Activated CD8-positive, alpha-beta T cell treated with anti-CD3 and anti-CD28 coated beads, Interleukin-2, amount 10 ng/mL, durations not matched to agents 7 days and 5 days (primary cell): ENCODE measurements at regions not wholly inside any gene's neighbourhood (a gene's known extent, or its start where the extent isn't known, plus 50 kb on each side); places are given as distances from the start of the nearest gene placed in this dataset.

ENCODE experiments used
- ATAC-seq: fragments of 150-1000 bp; cut with Tn5 transposase; one replicate; pipeline ENCODE4 v1.10.0; 2021; ENCODE audit warnings: moderate library complexity
- CTCF ChIA-PET: fragments of 350-600 bp; sonication (Branson Sonifier 250); formaldehyde crosslinking; loops from one replicate; lab custom pipeline; 2021; ENCODE audit warnings: antibody characterized with exemption; lab: Charles Lee
- POLR2A ChIA-PET: fragments of 350-600 bp; sonication (Branson Sonifier 250); formaldehyde crosslinking; loops from one replicate; lab custom pipeline; 2021; ENCODE audit warnings: antibody characterized with exemption; lab: Charles Lee
- DNase-seq: peaks from one replicate; pipeline ENCODE4 v3.0.0-alpha.2; 2020
- H3K27ac Mint-ChIP-seq: one replicate; pipeline ENCODE4 v1.8.0; 2021; ENCODE audit warnings: mild to moderate bottlenecking, mixed read lengths
- H3K27me3 Mint-ChIP-seq: one replicate; pipeline ENCODE4 v1.8.0; 2021; ENCODE audit warnings: low read depth, mixed read lengths
- H3K36me3 Mint-ChIP-seq: one replicate; pipeline ENCODE4 v1.8.0; 2021; ENCODE audit warnings: low read depth, mixed read lengths
- H3K4me1 Mint-ChIP-seq: one replicate; pipeline ENCODE4 v1.8.0; 2021; ENCODE audit warnings: low read depth, mixed read lengths
- H3K4me3 Mint-ChIP-seq: one replicate; pipeline ENCODE4 v1.8.0; 2021; ENCODE audit warnings: mild to moderate bottlenecking, mixed read lengths
- H3K9me3 Mint-ChIP-seq: one replicate; pipeline ENCODE4 v1.8.0; 2022; ENCODE audit warnings: mixed read lengths; ENCODE audit not compliant: insufficient read depth

GRCh38 chr4:35695421-35695820 lies 548.9 kb downstream of the ARAP2 start:
- Mint-ChIP-seq H3K4me3 (no peak overlapping the region), H3K4me1 (no peaks in the 10 kb centered on the region), H3K27me3 (no peaks in the 10 kb centered on the region), H3K27ac (no peak overlapping the region), H3K9me3 (no peaks in the 10 kb centered on the region), H3K36me3 (no peaks in the 10 kb centered on the region)
- ChIA-PET CTCF (no interaction called here), POLR2A (no interaction called here)
- DNase-seq (no peak), ATAC-seq (no peak)

- Mint-ChIP-seq H3K9me3 (no peaks in the 10 kb centered on the region), H3K36me3 (no peaks in the 10 kb centered on the region), H3K27ac (no peak overlapping the region), H3K4me3 (no peak overlapping the region), H3K27me3 (no peaks in the 10 kb centered on the region), H3K4me1 (no peaks in the 10 kb centered on the region)
- DNase-seq (no peak), ATAC-seq (no peak)
- ChIA-PET POLR2A (no interaction called here), CTCF (no interaction called here)
Measured at GRCh38 chr4:35697210-35697736, 547.0 kb downstream of the ARAP2 start.

- ATAC-seq (no peak), DNase-seq (no peak)
- Mint-ChIP-seq H3K27me3 (no peaks in the 10 kb centered on the region), H3K27ac (no peak overlapping the region), H3K9me3 (no peaks in the 10 kb centered on the region), H3K4me3 (no peak overlapping the region), H3K36me3 (no peaks in the 10 kb centered on the region), H3K4me1 (no peaks in the 10 kb centered on the region)
- ChIA-PET POLR2A (no interaction called here), CTCF (no interaction called here)
Measured at GRCh38 chr4:35700663-35701062, 543.7 kb downstream of the ARAP2 start.

GRCh38 chr4:35709080-35709479 lies 535.2 kb downstream of the ARAP2 start:
- H3K36me3 Mint-ChIP-seq: no peaks in the 10 kb centered on the region
- H3K9me3 Mint-ChIP-seq: peaks cover 8% of the 10 kb centered on the region
- CTCF ChIA-PET: no interaction called here
- no peak overlapping the region for H3K27ac Mint-ChIP-seq
- POLR2A ChIA-PET: no interaction called here
- no peak for DNase-seq
- no peaks in the 10 kb centered on the region for H3K4me1 Mint-ChIP-seq
- no peak for ATAC-seq
- H3K27me3 Mint-ChIP-seq: no peaks in the 10 kb centered on the region
- H3K4me3 Mint-ChIP-seq: no peak overlapping the region

GRCh38 chr4:35710343-35710742 lies 534.0 kb downstream of the ARAP2 start:
- POLR2A ChIA-PET: no interaction called here
- no peak overlapping the region for H3K4me3 Mint-ChIP-seq
- H3K27me3 Mint-ChIP-seq: no peaks in the 10 kb centered on the region
- no peaks in the 10 kb centered on the region for H3K36me3 Mint-ChIP-seq
- ATAC-seq (no peak), DNase-seq (no peak)
- H3K4me1 Mint-ChIP-seq: no peaks in the 10 kb centered on the region
- H3K27ac Mint-ChIP-seq: no peak overlapping the region
- CTCF ChIA-PET: no interaction called here
- peaks cover 9% of the 10 kb centered on the region for H3K9me3 Mint-ChIP-seq

- no peak overlapping the region for H3K4me3 Mint-ChIP-seq
- H3K9me3 Mint-ChIP-seq: peaks cover 9% of the 10 kb centered on the region
- H3K4me1 Mint-ChIP-seq: no peaks in the 10 kb centered on the region
- POLR2A ChIA-PET: no interaction called here
- CTCF ChIA-PET: no interaction called here
- no peak overlapping the region for H3K27ac Mint-ChIP-seq
- DNase-seq (no peak), ATAC-seq (no peak)
- H3K36me3 Mint-ChIP-seq: no peaks in the 10 kb centered on the region
- H3K27me3 Mint-ChIP-seq: no peaks in the 10 kb centered on the region
Measured at GRCh38 chr4:35711127-35711526, 533.2 kb downstream of the ARAP2 start.

- Mint-ChIP-seq H3K4me3 (no peak overlapping the region), H3K36me3 (no peaks in the 10 kb centered on the region), H3K9me3 (no peaks in the 10 kb centered on the region), H3K27me3 (no peaks in the 10 kb centered on the region), H3K4me1 (no peaks in the 10 kb centered on the region), H3K27ac (no peak overlapping the region)
- CTCF ChIA-PET: no interaction called here
- no peak for ATAC-seq
- POLR2A ChIA-PET: no interaction called here
- DNase-seq: no peak
Measured at GRCh38 chr4:35723973-35724372, 520.3 kb downstream of the ARAP2 start.

- Mint-ChIP-seq H3K4me3 (no peak overlapping the region), H3K36me3 (no peaks in the 10 kb centered on the region), H3K4me1 (no peaks in the 10 kb centered on the region), H3K9me3 (no peaks in the 10 kb centered on the region), H3K27ac (no peak overlapping the region), H3K27me3 (no peaks in the 10 kb centered on the region)
- no peak for ATAC-seq
- DNase-seq: no peak
- CTCF ChIA-PET: interaction anchor here (0.7 kb wide), 1 partner anchor 209 kb away, joined by 3 read pairs; no protein-coding TSS in a partner anchor
- POLR2A ChIA-PET: no interaction called here
Measured at GRCh38 chr4:35725131-35725530, 519.2 kb downstream of the ARAP2 start.

- Mint-ChIP-seq H3K36me3 (no peaks in the 10 kb centered on the region), H3K27me3 (no peaks in the 10 kb centered on the region), H3K27ac (no peak overlapping the region), H3K9me3 (no peaks in the 10 kb centered on the region), H3K4me3 (no peak overlapping the region), H3K4me1 (no peaks in the 10 kb centered on the region)
- ChIA-PET CTCF (no interaction called here), POLR2A (no interaction called here)
- ATAC-seq: no peak
- no peak for DNase-seq
Measured at GRCh38 chr4:35730414-35730813, 513.9 kb downstream of the ARAP2 start.

- CTCF ChIA-PET: no interaction called here
- ATAC-seq (no peak), DNase-seq (no peak)
- no peaks in the 10 kb centered on the region for H3K9me3 Mint-ChIP-seq
- no peaks in the 10 kb centered on the region for H3K36me3 Mint-ChIP-seq
- H3K27me3 Mint-ChIP-seq: no peaks in the 10 kb centered on the region
- no peaks in the 10 kb centered on the region for H3K4me1 Mint-ChIP-seq
- POLR2A ChIA-PET: no interaction called here
- H3K4me3 Mint-ChIP-seq: no peak overlapping the region
- H3K27ac Mint-ChIP-seq: no peak overlapping the region
Measured at GRCh38 chr4:35734381-35735098, 509.8 kb downstream of the ARAP2 start.

GRCh38 chr4:35739308-35739707 lies 505.0 kb downstream of the ARAP2 start:
- ATAC-seq (no peak), DNase-seq (no peak)
- H3K27ac Mint-ChIP-seq: no peak overlapping the region
- no peaks in the 10 kb centered on the region for H3K4me1 Mint-ChIP-seq
- H3K27me3 Mint-ChIP-seq: no peaks in the 10 kb centered on the region
- H3K36me3 Mint-ChIP-seq: no peaks in the 10 kb centered on the region
- CTCF ChIA-PET: no interaction called here
- H3K4me3 Mint-ChIP-seq: no peak overlapping the region
- no peaks in the 10 kb centered on the region for H3K9me3 Mint-ChIP-seq
- POLR2A ChIA-PET: no interaction called here

- DNase-seq: no peak
- POLR2A ChIA-PET: no interaction called here
- no peak for ATAC-seq
- H3K9me3 Mint-ChIP-seq: no peaks in the 10 kb centered on the region
- no peaks in the 10 kb centered on the region for H3K36me3 Mint-ChIP-seq
- H3K27ac Mint-ChIP-seq: no peak overlapping the region
- CTCF ChIA-PET: no interaction called here
- no peaks in the 10 kb centered on the region for H3K4me1 Mint-ChIP-seq
- no peak overlapping the region for H3K4me3 Mint-ChIP-seq
- no peaks in the 10 kb centered on the region for H3K27me3 Mint-ChIP-seq
Measured at GRCh38 chr4:35754047-35754446, 490.3 kb downstream of the ARAP2 start.

GRCh38 chr4:35757836-35758235 lies 486.5 kb downstream of the ARAP2 start:
- no peak for DNase-seq
- no peak for ATAC-seq
- Mint-ChIP-seq H3K36me3 (no peaks in the 10 kb centered on the region), H3K9me3 (no peaks in the 10 kb centered on the region), H3K4me1 (no peaks in the 10 kb centered on the region), H3K4me3 (no peak overlapping the region), H3K27ac (no peak overlapping the region), H3K27me3 (no peaks in the 10 kb centered on the region)
- CTCF ChIA-PET: no interaction called here
- POLR2A ChIA-PET: no interaction called here
